GM23338 (cell line): ENCODE measurements at regions not wholly inside any gene's neighbourhood (a gene's known extent, or its start where the extent isn't known, plus 50 kb on each side); places are given as distances from the start of the nearest gene placed in this dataset.
A peak's percentile ranks its signal among the peaks of the same experiment; 100 is the strongest.

Source experiments
- ATAC-seq: fragments of 200-7000 bp; cut with Tn5 transposase; 3 replicates; pipeline ENCODE4 v1.9.1; 2020
- DNase-seq: peaks from one replicate; pipeline ENCODE4 v3.0.0-alpha.2; 2015; ENCODE audit warnings: low spot score
- H2AFZ ChIP-seq: fragments of 200-600 bp; sonication (generic); 2 replicates; pipeline ENCODE4 v1.8.0; 2016; ENCODE audit warnings: antibody characterized with exemption, mild to moderate bottlenecking, moderate library complexity
- H3F3A ChIP-seq: fragments of 200-600 bp; sonication (generic); replicated peaks from 2 replicates; pipeline ENCODE4 v1.8.0; 2017; ENCODE audit warnings: antibody characterized with exemption, mixed run types, low read depth
- H3K27ac ChIP-seq: fragments of 200-600 bp; sonication (generic); 2 replicates; pipeline ENCODE4 v1.6.1; 2016; ENCODE audit warnings: low read depth
- H3K27me3 ChIP-seq: fragments of 200-600 bp; sonication (generic); 2 replicates; pipeline ENCODE4 v1.8.0; 2016; ENCODE audit warnings: mild to moderate bottlenecking, mixed run types, moderate library complexity; ENCODE audit not compliant: insufficient read depth
- H3K36me3 ChIP-seq: fragments of 200-600 bp; sonication (generic); 2 replicates; pipeline ENCODE4 v1.8.0; 2016; ENCODE audit warnings: mild to moderate bottlenecking; ENCODE audit not compliant: insufficient read depth
- H3K4me1 ChIP-seq: fragments of 200-600 bp; sonication (generic); 2 replicates; pipeline ENCODE4 v1.8.0; 2016; ENCODE audit warnings: mild to moderate bottlenecking, moderate library complexity; ENCODE audit not compliant: insufficient read depth
- H3K4me2 ChIP-seq: fragments of 200-600 bp; sonication (generic); 2 replicates; pipeline ENCODE4 v1.7.1; 2017; ENCODE audit warnings: mixed run types
- H3K4me3 ChIP-seq: fragments of 200-600 bp; sonication (generic); 2 replicates; pipeline ENCODE4 v1.6.1; 2016; ENCODE audit warnings: mixed run types
- H3K79me2 ChIP-seq: fragments of 200-600 bp; sonication (generic); replicated peaks from 2 replicates; pipeline ENCODE4 v1.8.0; 2017; ENCODE audit warnings: mild to moderate bottlenecking; ENCODE audit not compliant: insufficient read depth
- H3K9me2 ChIP-seq: fragments of 200-600 bp; sonication (generic); 2 replicates; pipeline ENCODE4 v1.8.0; 2017; ENCODE audit not compliant: insufficient read depth
- H4K20me1 ChIP-seq: fragments of 200-600 bp; sonication (generic); replicated peaks from 2 replicates; pipeline ENCODE4 v1.8.0; 2017; ENCODE audit warnings: mild to moderate bottlenecking; ENCODE audit not compliant: insufficient read depth
- H3K27ac Mint-ChIP-seq: 2 replicates; pipeline ENCODE4 v1.8.0; 2020; ENCODE audit warnings: inconsistent platforms, mild to moderate bottlenecking, moderate library complexity, mixed read lengths
- H3K27me3 Mint-ChIP-seq: 3 replicates; pipeline ENCODE4 v1.8.0; 2022; ENCODE audit warnings: low read depth, mild to moderate bottlenecking, moderate library complexity, mixed read lengths, inconsistent platforms; ENCODE audit not compliant: insufficient read depth, poor library complexity
- H3K36me3 Mint-ChIP-seq: 3 replicates; pipeline ENCODE4 v1.8.0; 2021; ENCODE audit warnings: low read depth, mild to moderate bottlenecking, inconsistent platforms, moderate library complexity, mixed read lengths
- H3K4me1 Mint-ChIP-seq: 3 replicates; pipeline ENCODE4 v1.8.0; 2020; ENCODE audit warnings: mild to moderate bottlenecking, inconsistent platforms, mixed read lengths
- H3K4me3 Mint-ChIP-seq: 3 replicates; pipeline ENCODE4 v1.8.0; 2021; ENCODE audit warnings: moderate library complexity, mild to moderate bottlenecking, inconsistent platforms, mixed read lengths
- H3K9me3 Mint-ChIP-seq: 3 replicates; pipeline ENCODE4 v1.8.0; 2020; ENCODE audit warnings: moderate library complexity, mild to moderate bottlenecking, inconsistent platforms, mixed read lengths
- EZH2phosphoT487 ChIP-seq: fragments of 200-600 bp; sonication (generic); IDR thresholded peaks from one replicate; pipeline ENCODE4 v1.8.1; 2018; ENCODE audit warnings: antibody characterized with exemption; ENCODE audit not compliant: unreplicated experiment
- NANOG ChIP-seq: IDR thresholded peaks from 2 replicates; pipeline ENCODE4 v1.6.1; 2016; ENCODE audit warnings: antibody characterized with exemption, borderline replicate concordance
- POLR2AphosphoS5 ChIP-seq: IDR thresholded peaks from 2 replicates; pipeline ENCODE4 v1.6.1; 2016; ENCODE audit warnings: antibody characterized with exemption, low read depth
- REST ChIP-seq: IDR thresholded peaks from one replicate; pipeline ENCODE4 v1.6.1; 2018; ENCODE audit warnings: antibody characterized with exemption; ENCODE audit not compliant: unreplicated experiment
- STAT1 ChIP-seq: IDR thresholded peaks from one replicate; pipeline ENCODE4 v1.6.1; 2016; ENCODE audit warnings: antibody characterized with exemption; ENCODE audit not compliant: unreplicated experiment
- ZNF331 ChIP-seq: fragments of 250-450 bp; sonication (Bioruptor Pico); IDR thresholded peaks from 2 replicates; pipeline ENCODE4 v1.5.0; 2020; ENCODE audit warnings: low read depth, mild to moderate bottlenecking, moderate library complexity
- ZNF462 ChIP-seq: fragments of 250-450 bp; sonication (Bioruptor Pico); IDR thresholded peaks from 2 replicates; pipeline ENCODE4 v1.5.0; 2020; ENCODE audit warnings: mild to moderate bottlenecking, moderate library complexity

- no peaks in the 10 kb centered on the region for H3K36me3 ChIP-seq
- Mint-ChIP-seq H3K9me3 (no peaks in the 10 kb centered on the region), H3K4me3 (no peak overlapping the region), H3K27me3 (peaks cover 5% of the 10 kb centered on the region), H3K36me3 (no peaks in the 10 kb centered on the region), H3K4me1 (peaks cover 49% of the 10 kb centered on the region), H3K27ac (peak overlapping the region; percentile 54; the same call in 1 of the 2 replicates)
- no peak overlapping the region for H3K27ac ChIP-seq
- TF ChIP-seq REST (no peak), EZH2phosphoT487 (no peak), ZNF462 (CRISPR knock-in tag) (no peak), STAT1 (no peak), ZNF331 (no peak), POLR2AphosphoS5 (no peak), NANOG (no peak)
- no peak overlapping the region for H2AFZ ChIP-seq
- peaks cover 47% of the 10 kb centered on the region for H3K4me1 ChIP-seq
- H3K79me2 ChIP-seq: no peaks in the 10 kb centered on the region
- ATAC-seq: no peak
- no peaks in the 10 kb centered on the region for H3K9me2 ChIP-seq
- no peak overlapping the region for H3K4me3 ChIP-seq
- no peaks in the 10 kb centered on the region for H4K20me1 ChIP-seq
- no peaks in the 10 kb centered on the region for H3F3A ChIP-seq
- no peak overlapping the region for H3K4me2 ChIP-seq
- H3K27me3 ChIP-seq: no peaks in the 10 kb centered on the region
- no peak for DNase-seq
These were observed 260.4 kb upstream of the FANCL start for GRCh38 chr2:58501371-58502160.
